ENCODE measurements at regions not wholly inside any gene's neighbourhood (a gene's known extent, or its start where the extent isn't known, plus 50 kb on each side); places are given as distances from the start of the nearest gene placed in this dataset.
"Not testable (repeated sequence)": the region's sequence is repeated elsewhere in the genome, so short reads cannot be mapped to it uniquely, and the experiment has no call there.

GRCh38 chr15:22665059-22665702 is 121.3 kb upstream of the NIPA1 start:
- DNase-seq (ENCODE audit: low read depth in 2 of 3, low spot score in 1 of 3) = peak in 1 of 3 donors; percentile 21

DNA sequence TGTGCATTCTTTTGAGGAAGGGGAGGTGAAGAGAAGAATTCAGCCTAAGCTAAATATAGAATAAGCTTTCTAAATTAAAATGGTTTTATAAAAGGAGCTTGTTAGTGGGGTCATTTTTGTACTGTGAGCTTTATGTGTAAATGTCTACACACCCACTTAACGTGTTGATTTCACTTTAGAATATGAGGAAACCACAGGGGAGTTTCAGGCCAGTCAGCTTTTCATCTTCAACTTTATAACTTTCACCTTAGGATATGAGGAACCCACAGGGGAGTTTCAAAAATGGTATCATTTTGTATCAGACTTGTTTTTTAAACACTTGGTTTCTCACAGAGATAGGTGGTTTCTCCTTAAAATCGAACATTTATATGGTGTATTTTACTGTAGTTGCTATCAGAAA is 120.7 kb upstream of the NIPA1 start:
- peak in 1 of 3 donors; percentile 5 for DNase-seq (ENCODE audit: low read depth in 2 of 3, low spot score in 1 of 3)

- not testable (repeated sequence) for DNase-seq (ENCODE audit: low read depth in 2 of 3, low spot score in 1 of 3)
Observed at GRCh38 chr15:22684786-22685185, 101.7 kb upstream of the NIPA1 start.

DNA sequence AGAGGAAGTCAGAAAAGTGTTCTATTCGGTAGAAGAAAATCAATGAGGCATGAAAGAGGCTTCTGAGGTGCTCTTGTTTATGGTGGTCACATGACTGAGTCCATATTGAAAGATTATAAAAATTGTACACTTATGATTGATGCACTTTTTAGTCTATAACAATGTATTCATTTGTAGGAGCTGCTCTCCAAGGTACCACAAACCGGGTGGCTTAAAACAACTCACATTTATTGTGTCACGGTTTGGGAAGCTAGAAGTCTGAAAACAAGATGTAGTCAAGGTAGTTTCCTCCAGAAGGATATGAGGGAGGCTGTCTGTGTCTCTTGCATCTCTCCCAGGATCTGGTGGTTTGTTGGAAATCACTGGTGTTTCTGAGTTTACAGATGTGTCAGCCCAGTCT is 86.6 kb upstream of the NIPA1 start:
- not testable (repeated sequence) for DNase-seq (ENCODE audit: low read depth in 2 of 3, low spot score in 1 of 3)

DNA sequence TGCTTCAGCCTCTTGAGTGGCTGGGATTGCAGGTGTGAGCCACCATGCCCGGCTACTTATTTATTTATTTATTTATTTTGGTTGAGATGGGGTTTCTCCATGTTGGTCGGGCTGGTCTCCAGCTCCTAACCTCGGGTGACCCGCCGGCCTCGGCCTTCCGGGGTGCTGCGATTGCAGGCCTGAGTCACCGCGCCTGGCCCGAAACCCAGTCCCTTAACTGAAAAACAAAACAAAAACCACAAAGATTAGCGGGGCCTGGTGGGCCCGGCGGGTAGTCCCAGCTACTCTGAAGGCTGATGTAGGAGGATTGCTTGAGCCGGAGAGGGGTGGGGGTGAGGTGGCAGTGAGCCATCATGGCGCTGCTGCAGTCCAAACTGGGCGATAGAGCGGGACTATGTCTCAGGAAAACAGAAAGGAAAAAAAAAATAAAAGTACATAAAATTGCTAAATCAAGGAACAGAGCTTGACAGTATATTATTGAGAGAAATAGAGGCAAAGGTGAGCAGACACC is 75.6 kb upstream of the NIPA1 start:
- not testable (repeated sequence) for DNase-seq (ENCODE audit: low read depth in 2 of 3, low spot score in 1 of 3)

GRCh38 chr15:22713933-22714332 is 72.5 kb upstream of the NIPA1 start:
- not testable (repeated sequence) for DNase-seq (ENCODE audit: low read depth in 2 of 3, low spot score in 1 of 3)

DNA sequence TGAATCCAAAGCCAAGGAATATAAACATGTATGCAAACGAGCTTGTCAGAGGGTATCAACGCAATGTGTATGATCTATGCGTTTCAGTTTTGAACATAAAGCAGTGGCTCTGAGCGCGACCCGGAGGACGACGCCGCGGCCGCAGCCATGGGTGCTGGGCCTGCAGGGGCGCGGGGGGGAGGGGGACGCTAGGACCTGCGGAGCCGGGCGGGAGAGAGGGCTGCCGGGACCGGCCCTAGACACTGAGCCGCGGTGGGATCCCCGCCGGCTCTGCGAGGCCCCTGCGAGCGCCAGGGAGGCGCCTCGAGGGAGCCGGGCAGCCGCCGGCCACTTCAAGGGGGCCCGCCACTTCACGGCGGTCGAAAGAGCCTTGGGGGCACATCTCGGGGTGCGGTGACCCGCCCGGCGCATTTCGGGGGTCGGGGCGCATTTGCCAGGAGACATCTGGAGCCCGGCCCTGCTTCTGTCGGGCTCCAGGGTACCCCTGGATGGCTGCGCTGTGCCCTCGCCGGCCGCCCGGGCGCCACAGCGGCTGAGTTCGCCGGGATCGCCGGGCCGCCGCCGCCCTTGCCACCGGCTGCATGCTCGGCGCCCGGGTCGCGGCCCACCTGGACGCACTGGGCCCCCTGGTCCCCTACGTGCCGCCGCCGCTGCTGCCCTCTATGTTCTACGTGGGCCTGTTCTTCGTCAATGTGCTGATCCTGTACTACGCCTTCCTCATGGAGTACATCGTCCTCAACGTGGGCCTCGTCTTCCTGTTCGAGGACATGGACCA is 71.9 kb upstream of the NIPA1 start:
- DNase-seq (ENCODE audit: low read depth in 2 of 3, low spot score in 1 of 3) = not testable (repeated sequence)

DNA sequence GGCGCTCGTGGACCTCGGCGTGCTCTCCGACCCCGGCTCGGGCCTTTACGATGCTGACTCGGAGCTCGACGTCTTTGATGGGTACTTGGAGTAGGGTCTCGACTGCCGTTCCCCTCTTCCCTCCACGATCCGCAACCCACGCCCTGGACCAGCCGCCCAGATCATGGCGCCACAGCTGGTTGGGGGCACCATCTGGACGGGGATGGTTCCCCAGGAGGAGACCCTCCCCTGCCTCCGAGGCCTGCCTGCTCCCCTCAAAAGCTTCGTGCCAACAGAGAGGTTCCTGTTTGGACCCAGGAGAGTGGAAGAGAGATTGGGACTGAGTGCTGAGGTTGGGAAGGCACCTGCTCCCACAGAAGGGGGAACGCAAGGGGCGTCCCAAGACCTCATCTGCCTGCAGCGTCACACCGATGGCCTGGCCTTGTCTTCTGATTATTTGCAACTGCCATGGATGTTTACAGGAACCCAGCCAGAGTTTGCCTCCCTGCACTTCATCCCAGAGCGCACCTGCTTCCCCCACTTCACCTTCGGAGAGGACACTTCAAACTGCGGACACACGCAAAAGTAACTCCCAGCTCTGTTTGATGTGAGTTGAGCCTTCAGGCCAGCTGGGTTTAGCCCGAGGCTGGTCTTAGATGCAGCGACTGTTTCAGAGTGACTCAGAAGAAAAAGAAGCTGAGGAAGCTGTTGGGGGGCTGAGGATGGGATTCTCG is 71.2 kb upstream of the NIPA1 start:
- DNase-seq (ENCODE audit: low read depth in 2 of 3, low spot score in 1 of 3) = not testable (repeated sequence)

DNA sequence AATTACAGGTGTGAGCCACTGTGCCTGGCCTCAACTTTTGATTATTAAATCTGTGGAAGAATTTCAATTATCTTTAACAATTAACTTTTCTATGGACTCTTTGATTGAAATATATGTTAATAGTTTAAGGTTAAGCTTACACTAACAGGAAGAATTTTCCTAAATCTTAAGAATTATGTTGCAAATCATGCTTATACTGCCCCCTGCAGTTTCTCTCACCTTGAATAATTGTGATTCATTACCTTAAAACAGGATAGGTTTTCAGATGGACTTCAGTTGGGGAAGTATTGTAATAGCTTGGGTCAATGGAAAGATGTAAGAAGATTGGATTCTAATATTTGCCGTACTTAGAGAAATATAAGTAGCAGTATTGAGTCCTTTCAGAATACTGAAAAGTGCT is 66.5 kb upstream of the NIPA1 start:
- DNase-seq (ENCODE audit: low read depth in 2 of 3, low spot score in 1 of 3) = peak in 1 of 3 donors; percentile 32

DNA sequence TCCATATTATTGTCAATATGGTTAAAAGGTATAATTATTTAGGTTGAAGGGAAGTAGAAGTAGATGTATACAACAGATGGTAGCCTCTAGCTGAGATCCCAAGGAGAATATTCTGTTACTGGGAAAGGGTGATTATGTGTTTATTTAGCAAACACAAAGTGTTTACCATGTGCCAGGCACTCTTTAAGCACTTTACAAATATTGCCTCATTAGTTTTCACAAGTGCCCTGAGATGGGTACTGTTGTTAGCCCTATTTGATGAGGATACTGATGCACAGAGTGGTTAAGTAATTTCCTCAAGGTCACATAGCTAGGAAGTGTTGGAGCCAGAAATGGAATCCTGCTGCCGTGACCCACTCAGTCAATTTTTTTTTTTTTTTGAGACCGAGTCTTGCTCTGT is 60.3 kb upstream of the NIPA1 start:
- not testable (repeated sequence) for DNase-seq (ENCODE audit: low read depth in 2 of 3, low spot score in 1 of 3)

DNA sequence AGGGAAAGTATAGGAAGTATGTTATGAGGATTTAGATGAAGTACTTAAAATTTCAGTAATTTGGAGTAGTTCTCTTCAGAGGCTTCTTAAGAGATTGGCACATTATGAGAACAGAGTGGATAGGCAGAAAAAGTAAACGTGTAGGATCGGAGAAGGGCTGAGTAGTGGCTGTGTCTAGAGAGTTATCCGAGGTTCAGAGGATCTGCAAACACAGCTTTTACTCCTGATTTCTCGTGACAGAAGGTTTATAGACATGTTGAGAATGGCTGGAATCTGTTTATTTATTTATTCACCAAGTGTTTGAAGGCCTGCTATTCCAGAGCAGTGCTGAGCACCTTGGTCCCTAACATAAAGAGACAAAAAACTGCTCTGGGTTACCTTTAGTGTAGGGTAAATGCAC is 51.4 kb upstream of the NIPA1 start:
- DNase-seq (ENCODE audit: low read depth in 2 of 3, low spot score in 1 of 3) = not testable (repeated sequence)

DNA sequence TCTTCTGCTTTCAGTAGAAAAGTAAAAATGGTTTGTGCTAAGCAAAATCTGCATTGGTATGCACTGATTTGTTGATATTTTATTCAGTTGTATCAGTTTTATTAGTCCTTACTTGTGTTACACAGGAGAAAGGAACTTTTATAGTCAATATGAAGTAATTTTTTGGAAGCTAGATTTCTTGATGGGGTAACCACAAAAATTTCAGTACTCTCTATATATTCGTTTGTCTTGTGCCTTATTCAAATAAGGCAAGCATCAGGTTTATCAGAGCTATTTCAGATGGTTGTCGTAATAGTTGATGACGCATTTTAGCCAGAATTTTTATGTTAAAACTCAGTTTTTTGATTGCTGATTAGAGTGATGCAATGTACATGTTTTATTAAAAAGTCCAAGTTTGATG is 50.7 kb upstream of the NIPA1 start:
- DNase-seq (ENCODE audit: low read depth in 2 of 3, low spot score in 1 of 3) = no peak

DNA sequence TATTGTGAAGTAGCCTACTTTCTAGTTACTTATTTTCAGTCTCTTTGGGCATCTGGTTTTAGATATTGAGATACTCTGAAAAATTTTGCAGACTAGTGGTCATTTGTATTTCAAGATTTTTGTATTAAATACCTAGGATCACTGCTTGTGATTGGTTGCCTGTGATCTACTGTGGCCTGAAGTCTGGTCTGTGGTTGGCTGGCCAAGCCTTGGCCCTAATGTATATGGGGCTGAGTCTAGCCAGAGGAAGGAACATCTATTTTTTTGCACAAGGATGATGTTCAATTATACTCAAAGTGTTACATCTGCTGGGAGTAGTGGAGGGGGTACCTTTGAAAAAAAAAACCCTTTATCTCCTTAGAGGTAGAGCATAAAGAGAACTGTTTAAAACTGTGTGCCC is 50.2 kb upstream of the NIPA1 start:
- not testable (repeated sequence) for DNase-seq (ENCODE audit: low read depth in 2 of 3, low spot score in 1 of 3)

Data from stimulated activated CD4-positive, alpha-beta T cell treated with anti-CD3 and anti-CD28 coated beads, Interleukin-12 subunit alpha, Interleukin-12 subunit beta, amount 100 ng/mL, for 48 hours (primary cell).